ENCODE measurements at regions not wholly inside any gene's neighbourhood (a gene's known extent, or its start where the extent isn't known, plus 50 kb on each side); places are given as distances from the start of the nearest gene placed in this dataset.
"Not testable (repeated sequence)": the region's sequence is repeated elsewhere in the genome, so short reads cannot be mapped to it uniquely, and the experiment has no call there.

GRCh38 chr6:154928325-154928922 lies 66.7 kb upstream of the TIAM2 start:
- POLR2A ChIA-PET, result no interaction called here
- peak in 1 of 2 donors; percentile 39 for ATAC-seq

GRCh38 chr6:154930451-154930851 lies 64.7 kb upstream of the TIAM2 start:
- peaks cover 0 to 2% (median 0%) of the 10 kb centered on the region in 3 donors for H3K36me3 Mint-ChIP-seq
- no peak for ATAC-seq
- POLR2A ChIA-PET, result no interaction called here
- no peak overlapping the region for H3K27ac Mint-ChIP-seq
- H3K27me3 Mint-ChIP-seq, result no peaks in the 10 kb centered on the region
- DNase-seq, result no peak
- H3K9me3 Mint-ChIP-seq, result no peaks in the 10 kb centered on the region
- H3K4me1 Mint-ChIP-seq, result peaks cover 0 to 9% (median 4%) of the 10 kb centered on the region in 4 donors
- no peak overlapping the region for H3K4me3 Mint-ChIP-seq

More at GRCh38 chr6:154928325-154928922, 66.7 kb upstream of the TIAM2 start:
- DNase-seq, result peak in 7 of 10 donors; percentile 8 to 41 (median 31)
- peaks cover 0 to 2% (median 0%) of the 10 kb centered on the region in 3 donors for H3K36me3 Mint-ChIP-seq
- H3K27me3 Mint-ChIP-seq, result no peaks in the 10 kb centered on the region
- H3K4me3 Mint-ChIP-seq, result no peak overlapping the region
- peak overlapping the region in 1 of 10 donors; percentile 0 for H3K27ac Mint-ChIP-seq
- H3K4me1 Mint-ChIP-seq, result peaks cover 6 to 13% (median 10%) of the 10 kb centered on the region in 4 donors
- H3K9me3 Mint-ChIP-seq, result no peaks in the 10 kb centered on the region

GRCh38 chr6:154931711-154932424 lies 63.2 kb upstream of the TIAM2 start:
- Mint-ChIP-seq H3K4me1 (peaks cover 0 to 9% (median 2%) of the 10 kb centered on the region in 4 donors), H3K36me3 (peaks cover 0 to 2% (median 0%) of the 10 kb centered on the region in 3 donors), H3K27ac (no peak overlapping the region), H3K9me3 (no peaks in the 10 kb centered on the region), H3K27me3 (no peaks in the 10 kb centered on the region), H3K4me3 (no peak overlapping the region)
- ATAC-seq (no peak), DNase-seq (no peak)
- POLR2A ChIA-PET, result no interaction called here

GRCh38 chr6:154932515-154933027 lies 62.5 kb upstream of the TIAM2 start:
- Mint-ChIP-seq H3K9me3 (no peaks in the 10 kb centered on the region), H3K4me1 (peaks cover 0 to 9% (median 2%) of the 10 kb centered on the region in 4 donors), H3K4me3 (no peak overlapping the region), H3K36me3 (peaks cover 0 to 2% (median 0%) of the 10 kb centered on the region in 3 donors), H3K27ac (no peak overlapping the region), H3K27me3 (no peaks in the 10 kb centered on the region)
- POLR2A ChIA-PET, result no interaction called here
- no peak for DNase-seq
- ATAC-seq, result no peak

- Mint-ChIP-seq H3K36me3 (peaks cover 0 to 2% (median 0%) of the 10 kb centered on the region in 3 donors), H3K4me1 (peaks cover 0 to 9% (median 2%) of the 10 kb centered on the region in 4 donors), H3K27me3 (no peaks in the 10 kb centered on the region), H3K9me3 (no peaks in the 10 kb centered on the region), H3K4me3 (no peak overlapping the region), H3K27ac (no peak overlapping the region)
- POLR2A ChIA-PET, result no interaction called here
- no peak for ATAC-seq
- no peak for DNase-seq
Observed at GRCh38 chr6:154933181-154933827, 61.8 kb upstream of the TIAM2 start.

- ATAC-seq (no peak), DNase-seq (no peak)
- Mint-ChIP-seq H3K4me1 (peaks cover 0 to 2% (median under 1%) of the 10 kb centered on the region in 4 donors), H3K9me3 (no peaks in the 10 kb centered on the region), H3K27ac (no peak overlapping the region), H3K36me3 (peaks cover 0 to 2% (median 0%) of the 10 kb centered on the region in 3 donors), H3K27me3 (no peaks in the 10 kb centered on the region), H3K4me3 (no peak overlapping the region)
- POLR2A ChIA-PET, result no interaction called here
Observed at GRCh38 chr6:154937306-154938220, 57.6 kb upstream of the TIAM2 start.

- ATAC-seq, result no peak
- DNase-seq, result no peak
- H3K4me3 Mint-ChIP-seq, result no peak overlapping the region
- peaks cover 0 to 2% (median under 1%) of the 10 kb centered on the region in 4 donors for H3K4me1 Mint-ChIP-seq
- POLR2A ChIA-PET, result no interaction called here
- H3K27ac Mint-ChIP-seq, result no peak overlapping the region
- H3K9me3 Mint-ChIP-seq, result no peaks in the 10 kb centered on the region
- no peaks in the 10 kb centered on the region for H3K36me3 Mint-ChIP-seq
- H3K27me3 Mint-ChIP-seq, result no peaks in the 10 kb centered on the region
Observed at GRCh38 chr6:154938221-154938580, 56.9 kb upstream of the TIAM2 start.

- H3K9me3 Mint-ChIP-seq, DNase-seq, H3K4me3 Mint-ChIP-seq, H3K36me3 Mint-ChIP-seq, H3K4me1 Mint-ChIP-seq, ATAC-seq, POLR2A ChIA-PET, H3K27me3 Mint-ChIP-seq, H3K27ac Mint-ChIP-seq: not testable (repeated sequence)
Observed at GRCh38 chr6:154938727-154939285, 56.3 kb upstream of the TIAM2 start.

- Mint-ChIP-seq H3K4me1 (peaks cover 0 to 2% (median under 1%) of the 10 kb centered on the region in 4 donors), H3K4me3 (no peak overlapping the region), H3K27me3 (no peaks in the 10 kb centered on the region), H3K36me3 (peaks cover 15 to 29% (median 21%) of the 10 kb centered on the region in 3 donors), H3K9me3 (peaks cover 0 to 12% (median 0%) of the 10 kb centered on the region in 9 donors), H3K27ac (no peak overlapping the region)
- DNase-seq, result no peak
- POLR2A ChIA-PET, result no interaction called here
- no peak for ATAC-seq
Observed at GRCh38 chr6:154942770-154943169, 52.3 kb upstream of the TIAM2 start.

GRCh38 chr6:154945271-154945890 lies 49.7 kb upstream of the TIAM2 start:
- Mint-ChIP-seq H3K4me1 (peaks cover 0 to 11% (median 4%) of the 10 kb centered on the region in 4 donors), H3K27me3 (no peaks in the 10 kb centered on the region), H3K4me3 (no peak overlapping the region), H3K36me3 (peaks cover 25 to 41% (median 27%) of the 10 kb centered on the region in 3 donors), H3K9me3 (peaks cover 0 to 12% (median 0%) of the 10 kb centered on the region in 9 donors), H3K27ac (no peak overlapping the region)
- POLR2A ChIA-PET, result no interaction called here
- no peak for ATAC-seq
- DNase-seq, result no peak

Measured in naive thymus-derived CD8-positive, alpha-beta T cell (primary cell).